GM21723 (cell line): ENCODE measurements at regions not wholly inside any gene's neighbourhood (a gene's known extent, or its start where the extent isn't known, plus 50 kb on each side); places are given as distances from the start of the nearest gene placed in this dataset.
A peak's percentile ranks its signal among the peaks of the same experiment; 100 is the strongest.
"Not testable (repeated sequence)": the region's sequence is repeated elsewhere in the genome, so short reads cannot be mapped to it uniquely, and the experiment has no call there.

Source experiments
- ATAC-seq: cut with Tn5 transposase; IDR thresholded peaks from one replicate; pipeline ENCODE4 v1.9.1; 2021; ENCODE audit warnings: mild to moderate bottlenecking, moderate library complexity; ENCODE audit not compliant: unreplicated experiment

DNA sequence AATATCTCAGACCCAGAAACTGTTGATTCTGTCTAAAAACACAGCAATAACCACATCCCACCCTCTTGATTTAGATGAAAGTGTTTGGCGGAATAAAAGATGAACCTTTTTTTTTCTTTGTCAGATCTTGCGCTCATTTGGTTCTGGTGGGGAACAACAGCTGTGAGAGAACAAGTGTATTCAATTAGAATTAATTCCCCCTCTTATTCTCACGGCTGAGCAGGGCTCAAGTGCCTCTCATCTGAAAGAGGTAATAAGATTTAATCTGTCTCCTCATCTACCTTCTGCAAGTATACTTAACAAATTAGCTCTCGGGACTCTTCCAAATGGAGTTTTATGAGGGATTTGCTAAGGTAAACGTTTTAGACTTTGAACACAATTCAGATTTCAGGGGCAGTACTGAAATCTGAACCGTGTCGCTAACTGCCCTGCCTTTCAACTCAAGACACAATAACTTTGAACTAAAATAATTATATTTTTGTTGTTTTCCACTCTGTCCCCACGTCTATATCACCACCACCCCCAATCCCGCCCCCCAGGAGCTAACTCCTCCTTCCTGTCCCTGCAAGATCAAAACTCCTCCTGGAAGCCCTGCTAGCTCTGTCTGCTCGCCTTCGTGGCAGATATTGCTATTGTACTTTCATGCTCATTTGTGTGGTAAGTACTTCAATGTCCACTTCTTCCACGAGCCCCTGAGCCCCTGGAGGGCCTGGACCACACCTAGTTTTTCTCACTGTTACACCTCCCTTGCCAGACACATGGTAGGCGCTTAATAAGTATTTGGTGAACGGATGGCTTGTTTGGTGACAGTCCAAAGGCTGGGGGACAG lies 54.2 kb upstream of the ROPN1B start:
- not testable (repeated sequence) for ATAC-seq

- ATAC-seq = not testable (repeated sequence)
Measured at GRCh38 chr3:125915437-125915787, 53.6 kb upstream of the ROPN1B start.

DNA sequence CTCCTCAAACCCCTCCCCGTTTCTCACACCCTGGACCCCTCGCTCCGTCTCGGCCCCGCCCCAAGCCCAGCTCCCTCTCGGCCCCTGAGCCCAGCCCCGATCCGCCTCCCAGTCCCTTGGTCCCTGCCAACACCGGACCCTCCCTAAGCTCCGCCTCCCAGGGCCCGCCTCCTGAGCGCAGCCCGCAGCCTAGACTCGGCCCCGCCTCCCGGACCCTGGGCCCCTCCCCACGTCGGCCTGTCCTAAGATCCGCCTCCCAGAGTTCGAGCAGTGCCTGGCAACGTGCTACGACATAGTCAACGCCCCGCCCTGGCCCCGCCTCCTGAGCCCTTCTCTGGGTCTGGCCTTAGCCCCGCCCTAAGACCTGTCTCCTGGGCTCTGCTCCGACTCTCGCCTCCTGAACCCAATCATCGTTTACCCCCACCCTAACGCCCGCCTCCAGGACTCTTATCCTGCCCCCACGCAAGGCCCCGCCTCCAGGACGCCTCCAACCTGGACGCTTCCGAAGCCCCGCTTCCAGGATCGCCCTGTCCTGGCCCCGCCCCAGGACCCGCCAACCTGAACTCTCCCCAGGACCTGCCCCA lies 53.1 kb upstream of the ROPN1B start:
- ATAC-seq = peak; percentile 90

DNA sequence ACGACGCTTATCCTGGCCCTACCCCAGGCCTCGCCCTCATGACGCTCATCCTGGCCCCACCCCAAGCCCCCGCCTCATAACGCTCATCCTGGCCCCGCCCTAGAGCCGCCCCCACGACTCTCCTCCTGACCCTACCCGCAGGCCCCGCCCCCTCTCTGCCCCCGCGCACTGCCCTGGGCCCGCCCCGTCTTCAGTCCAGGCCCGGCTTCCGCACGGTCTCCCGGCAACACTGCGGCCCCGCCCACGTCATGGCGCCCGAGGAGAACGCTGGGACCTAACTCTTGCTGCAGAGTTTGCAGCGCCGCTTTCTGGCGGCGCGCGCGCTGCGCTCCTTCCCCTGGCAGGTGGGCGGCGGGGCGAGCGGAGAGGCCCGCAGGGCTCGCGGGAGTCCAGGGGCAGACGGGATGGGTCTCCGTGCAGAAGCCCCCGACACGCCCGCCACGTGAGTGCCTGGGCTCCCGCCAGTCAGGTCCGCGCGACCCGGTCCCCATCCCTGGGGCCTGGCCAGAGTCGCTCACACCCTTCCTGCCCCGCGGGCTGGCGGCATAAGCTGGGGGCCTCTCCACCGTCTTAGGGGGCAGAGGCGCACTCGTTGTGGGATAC lies 52.5 kb upstream of the ROPN1B start:
- ATAC-seq = peak; percentile 80

- not testable (repeated sequence) for ATAC-seq
Measured at GRCh38 chr3:125917020-125917549, 51.9 kb upstream of the ROPN1B start.

DNA sequence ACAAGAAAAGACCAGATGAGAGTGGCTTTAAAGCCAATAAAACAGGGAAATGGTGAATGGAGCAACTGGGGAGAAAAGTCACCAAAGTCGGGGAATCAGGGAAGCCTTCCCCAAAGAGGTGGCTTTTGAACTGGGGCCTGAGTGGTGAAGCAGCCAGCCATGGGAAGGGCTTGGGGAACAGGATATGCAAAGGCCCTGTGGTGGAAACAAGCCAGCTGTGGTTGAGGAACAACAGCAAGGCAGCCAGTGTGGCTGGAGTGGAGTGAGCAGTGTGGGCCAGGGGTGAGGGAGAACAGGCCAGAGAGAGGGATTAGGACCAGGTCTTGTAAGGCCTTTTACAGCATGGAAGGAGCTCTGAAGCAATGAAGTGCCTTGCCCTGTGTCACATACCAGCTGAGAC lies 51.0 kb upstream of the ROPN1B start:
- ATAC-seq = not testable (repeated sequence)

DNA sequence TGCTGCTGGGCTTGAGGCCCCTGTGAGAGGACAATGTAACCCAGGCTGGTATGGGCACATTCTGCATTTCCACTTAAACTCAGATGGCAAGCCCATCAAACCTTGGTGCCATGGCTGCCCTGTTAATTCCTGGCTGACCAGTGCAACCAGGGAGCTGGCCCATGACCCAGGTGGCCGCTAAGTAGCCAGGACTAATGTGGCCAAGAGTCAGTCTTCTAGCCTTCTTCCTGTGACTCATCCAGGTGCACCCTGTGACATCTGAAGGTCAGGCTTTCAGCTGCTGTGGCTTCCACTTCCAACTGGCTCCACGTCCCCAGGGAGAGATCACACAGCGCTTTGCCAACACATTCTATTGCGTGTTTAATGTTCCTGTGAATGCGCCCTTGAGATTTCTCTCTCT lies 50.5 kb upstream of the ROPN1B start:
- ATAC-seq = not testable (repeated sequence)

- not testable (repeated sequence) for ATAC-seq
Measured at GRCh38 chr3:125918866-125919265, 50.1 kb upstream of the ROPN1B start.
